Subcutaneous abdominal adipose tissue (tissue), 5 donors: ENCODE measurements at regions not wholly inside any gene's neighbourhood (a gene's known extent, or its start where the extent isn't known, plus 50 kb on each side); places are given as distances from the start of the nearest gene placed in this dataset.
A peak's percentile ranks its signal among the peaks of the same experiment; 100 is the strongest.

ENCODE experiments used
- H3K27ac ChIP-seq: one replicate; pipeline ENCODE4 v1.7.0; 2013; ENCODE audit warnings: low read depth, mild to moderate bottlenecking, inconsistent platforms, low read length, moderate library complexity
- H3K27me3 ChIP-seq, 5 donors: one replicate each; pipeline ENCODE4 v1.7.0; 2013; ENCODE audit warnings: low read length in 5 of 5, inconsistent platforms in 1 of 5; ENCODE audit not compliant: control insufficient read depth in 5 of 5, insufficient read depth in 4 of 5
- H3K36me3 ChIP-seq, 5 donors: one replicate each; pipeline ENCODE4 v1.7.0; 2013; ENCODE audit warnings: low read length in 5 of 5; ENCODE audit not compliant: control insufficient read depth in 5 of 5, insufficient read depth in 5 of 5
- H3K4me1 ChIP-seq, 5 donors: one replicate each; pipeline ENCODE4 v1.7.0; 2013; ENCODE audit warnings: low read length in 5 of 5, mild to moderate bottlenecking in 3 of 5, moderate library complexity in 1 of 5; ENCODE audit not compliant: control insufficient read depth in 5 of 5, insufficient read depth in 5 of 5
- H3K4me3 ChIP-seq, 5 donors: one replicate each; pipeline ENCODE4 v1.7.0; 2013; ENCODE audit warnings: low read length in 5 of 5, low read depth in 1 of 5
- H3K9ac ChIP-seq, 5 donors: one replicate each; pipeline ENCODE4 v1.7.0; 2013; ENCODE audit warnings: low read length in 5 of 5, mild to moderate bottlenecking in 4 of 5, moderate library complexity in 3 of 5
- H3K9me3 ChIP-seq, 5 donors: one replicate each; pipeline ENCODE4 v1.7.0; 2013; ENCODE audit warnings: low read length in 5 of 5; ENCODE audit not compliant: control insufficient read depth in 5 of 5
- donor health status: healthy.
- donor health status: healthy.
- donor health status: healthy.
- donor health status: healthy.
- donor health status: healthy.

DNA sequence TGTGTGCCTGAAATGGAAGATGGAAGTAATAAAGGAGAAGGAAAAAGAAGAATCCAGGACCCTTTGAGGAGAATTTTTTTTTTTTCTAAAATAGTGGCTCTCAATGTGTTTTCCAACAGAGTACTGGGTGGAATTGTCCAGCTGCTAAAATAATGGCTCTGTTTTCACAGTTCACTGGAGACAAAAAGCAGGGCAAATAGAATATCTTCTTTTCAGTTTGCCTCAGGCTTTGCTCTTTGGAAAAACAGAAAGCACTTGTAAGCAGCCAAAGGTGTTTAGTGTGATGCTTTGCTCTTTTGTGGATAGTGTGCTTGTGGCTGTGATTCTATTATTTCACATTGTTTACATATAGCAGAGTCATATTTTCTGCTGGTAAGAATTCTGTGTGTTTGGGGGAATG, 77.4 kb upstream of the MROH9 start:
- Histone ChIP-seq H3K4me3 (no peak overlapping the region), H3K36me3 (no peaks in the 10 kb centered on the region), H3K9ac (no peak overlapping the region), H3K27ac (no peak overlapping the region), H3K4me1 (no peaks in the 10 kb centered on the region), H3K9me3 (no peaks in the 10 kb centered on the region), H3K27me3 (no peaks in the 10 kb centered on the region)

DNA sequence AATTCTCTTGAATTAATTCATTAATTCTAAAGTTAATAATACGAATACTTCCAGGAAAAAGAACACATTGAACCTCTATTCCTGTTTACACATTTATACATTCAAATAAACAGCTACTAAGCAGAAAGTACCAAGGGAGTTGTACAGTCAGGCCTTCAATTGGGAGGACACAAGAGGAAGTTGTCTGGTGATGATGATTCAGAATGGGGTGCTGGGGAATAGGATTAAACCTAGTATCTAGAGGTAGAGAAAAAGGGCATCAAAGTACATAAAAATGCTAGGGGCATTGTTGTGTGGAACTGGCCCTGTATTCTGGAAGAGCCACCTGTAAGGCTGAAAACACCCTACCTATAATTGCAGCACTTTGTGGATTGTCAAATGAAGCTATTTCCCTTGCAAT, 71.7 kb upstream of the MROH9 start:
- no peak overlapping the region for H3K27ac ChIP-seq
- no peaks in the 10 kb centered on the region for H3K27me3 ChIP-seq
- peak overlapping the region in 1 of 5 donors; percentile 35 for H3K9ac ChIP-seq
- H3K4me1 ChIP-seq, result peaks cover 0 to 14% (median 4%) of the 10 kb centered on the region in 5 donors
- no peaks in the 10 kb centered on the region for H3K9me3 ChIP-seq
- H3K4me3 ChIP-seq, result no peak overlapping the region
- H3K36me3 ChIP-seq, result no peaks in the 10 kb centered on the region

DNA sequence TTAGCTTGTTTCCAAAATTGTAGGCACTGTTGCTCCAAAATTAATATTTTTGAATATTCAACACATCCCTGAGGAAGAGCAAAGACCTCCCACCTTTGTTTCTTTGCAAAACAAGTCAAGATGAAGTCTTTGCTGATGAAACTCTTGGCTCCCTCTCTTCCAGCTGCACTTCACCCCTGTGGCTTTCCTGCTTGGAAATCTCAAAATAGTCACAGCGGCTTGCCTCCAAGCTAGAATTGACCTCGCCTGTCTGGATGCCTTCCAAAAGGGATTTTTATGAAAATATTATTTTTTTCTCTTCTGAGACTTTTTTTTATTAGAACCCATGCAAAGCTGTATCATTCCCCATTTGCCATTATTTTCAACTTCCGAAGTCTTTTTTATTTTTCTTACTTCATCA, 71.1 kb upstream of the MROH9 start:
- Histone ChIP-seq H3K27ac (peak overlapping the region; percentile 42), H3K9me3 (no peaks in the 10 kb centered on the region), H3K4me3 (no peak overlapping the region), H3K4me1 (peaks cover 0 to 14% (median 4%) of the 10 kb centered on the region in 5 donors), H3K36me3 (no peaks in the 10 kb centered on the region), H3K9ac (no peak overlapping the region), H3K27me3 (no peaks in the 10 kb centered on the region)

DNA sequence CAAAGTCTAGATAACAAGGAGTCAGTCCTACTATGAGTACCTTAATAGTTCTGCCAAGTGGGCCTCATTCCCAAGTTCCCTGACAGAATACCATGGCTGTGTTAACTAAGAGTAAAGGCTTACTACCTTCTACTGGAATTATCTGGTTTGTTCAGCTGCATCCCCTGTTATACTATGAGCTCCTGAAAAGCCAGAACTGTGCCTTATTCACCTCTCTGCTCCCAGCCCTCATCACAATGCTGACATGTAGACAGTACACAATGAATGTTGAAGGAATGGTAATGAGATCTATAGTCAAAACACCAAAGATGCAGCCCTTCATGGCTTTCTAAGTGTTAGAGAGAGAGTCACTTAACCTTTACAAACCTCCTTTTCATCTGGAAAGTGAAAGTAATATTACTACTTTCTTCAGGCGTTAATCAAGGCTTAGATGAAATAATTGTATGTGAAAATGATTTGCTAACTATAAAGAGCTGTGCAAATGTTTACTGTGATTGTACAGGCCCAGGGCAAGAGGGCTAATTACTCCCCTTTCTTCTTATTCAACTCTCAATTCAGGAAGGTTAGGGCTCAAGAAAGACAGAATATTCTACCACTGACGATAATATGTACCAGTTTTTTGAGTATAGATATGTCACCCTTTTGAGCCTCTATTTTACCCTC, 70.3 kb upstream of the MROH9 start:
- Histone ChIP-seq H3K4me1 (peaks cover 0 to 14% (median 4%) of the 10 kb centered on the region in 5 donors), H3K4me3 (no peak overlapping the region), H3K27ac (peak overlapping the region; percentile 42), H3K9me3 (no peaks in the 10 kb centered on the region), H3K27me3 (no peaks in the 10 kb centered on the region), H3K36me3 (no peaks in the 10 kb centered on the region), H3K9ac (no peak overlapping the region)

DNA sequence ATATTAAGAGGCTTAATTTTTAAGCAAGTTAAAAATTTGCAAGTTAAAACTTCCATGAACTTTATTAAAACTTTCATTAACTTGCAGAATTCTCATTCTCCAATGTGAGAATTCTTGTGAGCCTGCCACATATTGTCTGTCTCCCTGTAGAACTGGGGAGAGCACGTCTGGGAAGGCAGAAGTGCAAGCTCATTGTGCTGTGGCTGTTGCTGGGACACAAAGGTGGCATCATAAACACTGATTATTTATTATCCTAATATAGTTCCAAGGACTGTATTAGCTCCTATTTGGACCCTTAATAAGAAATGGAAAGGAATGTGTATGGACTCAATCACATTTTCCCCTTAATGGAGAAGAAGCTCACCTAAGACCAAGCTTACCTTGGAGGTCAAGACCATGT, 68.7 kb upstream of the MROH9 start:
- Histone ChIP-seq H3K27ac (no peak overlapping the region), H3K9ac (no peak overlapping the region), H3K4me1 (peaks cover 0 to 16% (median 4%) of the 10 kb centered on the region in 5 donors), H3K36me3 (no peaks in the 10 kb centered on the region), H3K9me3 (no peaks in the 10 kb centered on the region), H3K27me3 (no peaks in the 10 kb centered on the region), H3K4me3 (no peak overlapping the region)

DNA sequence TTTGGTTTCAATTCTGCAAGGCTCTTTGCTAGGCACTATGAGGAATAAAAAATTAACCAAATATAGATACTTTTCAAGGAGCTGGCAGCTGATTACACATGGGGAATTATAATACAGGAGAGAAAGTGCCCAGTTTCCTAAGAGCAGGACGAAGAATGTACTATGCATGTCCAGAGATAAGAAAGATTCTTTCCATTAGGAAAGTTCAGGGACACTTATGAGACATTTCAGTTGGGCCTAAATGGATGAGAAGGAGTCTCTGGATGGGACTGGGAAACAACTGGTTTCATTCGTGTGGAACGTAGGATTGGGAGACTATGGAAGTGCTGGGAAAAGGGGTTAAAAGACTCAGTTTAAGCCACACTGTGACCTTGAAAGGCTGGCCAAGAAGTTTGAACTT, 63.5 kb upstream of the MROH9 start:
- no peaks in the 10 kb centered on the region for H3K27me3 ChIP-seq
- H3K9ac ChIP-seq, result no peak overlapping the region
- H3K4me1 ChIP-seq, result peaks cover 0 to 11% (median 0%) of the 10 kb centered on the region in 5 donors
- no peak overlapping the region for H3K27ac ChIP-seq
- H3K9me3 ChIP-seq, result no peaks in the 10 kb centered on the region
- no peaks in the 10 kb centered on the region for H3K36me3 ChIP-seq
- H3K4me3 ChIP-seq, result no peak overlapping the region

DNA sequence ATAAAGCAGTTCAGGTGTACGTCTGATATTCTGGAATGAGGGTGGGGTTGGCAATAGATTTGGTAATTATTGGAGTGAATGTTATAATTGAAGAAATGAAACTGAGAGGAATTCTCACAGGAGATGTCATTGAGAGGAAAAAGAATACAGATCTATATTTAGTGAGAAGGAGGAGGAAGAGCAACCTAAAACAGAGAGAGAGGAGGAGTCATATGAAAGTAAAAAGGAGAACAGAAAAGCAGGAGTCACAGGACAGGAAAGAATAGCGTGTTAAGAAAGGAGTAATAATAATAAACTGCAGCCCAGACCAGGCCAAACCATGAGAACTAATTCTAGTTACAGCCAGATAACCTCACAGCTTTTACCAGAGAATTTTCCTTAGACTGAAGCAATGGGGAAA, 62.7 kb upstream of the MROH9 start:
- Histone ChIP-seq H3K4me3 (no peak overlapping the region), H3K9me3 (no peaks in the 10 kb centered on the region), H3K36me3 (no peaks in the 10 kb centered on the region), H3K4me1 (peaks cover 0 to 11% (median 0%) of the 10 kb centered on the region in 5 donors), H3K27me3 (no peaks in the 10 kb centered on the region), H3K9ac (no peak overlapping the region), H3K27ac (no peak overlapping the region)

DNA sequence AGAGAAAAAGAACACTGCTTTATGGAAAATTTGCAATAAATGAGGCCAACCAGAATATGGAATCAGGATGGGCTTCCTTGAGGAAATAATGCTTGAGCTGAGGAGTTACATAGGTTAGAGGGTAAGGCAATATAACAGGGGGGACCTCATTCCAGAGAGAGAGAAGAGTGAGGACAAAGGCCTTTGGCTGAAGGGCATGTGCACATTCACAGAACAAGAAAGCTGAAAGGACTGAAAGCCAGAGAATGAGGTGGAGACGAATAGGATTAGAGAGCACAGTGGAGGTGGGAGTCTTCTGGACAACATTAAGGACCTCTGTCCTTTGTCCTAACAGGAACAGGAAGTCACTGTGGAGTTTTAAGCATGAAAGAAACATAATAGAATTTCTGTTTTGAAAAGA, 60.7 kb upstream of the MROH9 start:
- Histone ChIP-seq H3K27me3 (no peaks in the 10 kb centered on the region), H3K36me3 (no peaks in the 10 kb centered on the region), H3K4me3 (no peak overlapping the region), H3K9ac (no peak overlapping the region), H3K27ac (no peak overlapping the region), H3K4me1 (peaks cover 0 to 11% (median 0%) of the 10 kb centered on the region in 5 donors), H3K9me3 (no peaks in the 10 kb centered on the region)

DNA sequence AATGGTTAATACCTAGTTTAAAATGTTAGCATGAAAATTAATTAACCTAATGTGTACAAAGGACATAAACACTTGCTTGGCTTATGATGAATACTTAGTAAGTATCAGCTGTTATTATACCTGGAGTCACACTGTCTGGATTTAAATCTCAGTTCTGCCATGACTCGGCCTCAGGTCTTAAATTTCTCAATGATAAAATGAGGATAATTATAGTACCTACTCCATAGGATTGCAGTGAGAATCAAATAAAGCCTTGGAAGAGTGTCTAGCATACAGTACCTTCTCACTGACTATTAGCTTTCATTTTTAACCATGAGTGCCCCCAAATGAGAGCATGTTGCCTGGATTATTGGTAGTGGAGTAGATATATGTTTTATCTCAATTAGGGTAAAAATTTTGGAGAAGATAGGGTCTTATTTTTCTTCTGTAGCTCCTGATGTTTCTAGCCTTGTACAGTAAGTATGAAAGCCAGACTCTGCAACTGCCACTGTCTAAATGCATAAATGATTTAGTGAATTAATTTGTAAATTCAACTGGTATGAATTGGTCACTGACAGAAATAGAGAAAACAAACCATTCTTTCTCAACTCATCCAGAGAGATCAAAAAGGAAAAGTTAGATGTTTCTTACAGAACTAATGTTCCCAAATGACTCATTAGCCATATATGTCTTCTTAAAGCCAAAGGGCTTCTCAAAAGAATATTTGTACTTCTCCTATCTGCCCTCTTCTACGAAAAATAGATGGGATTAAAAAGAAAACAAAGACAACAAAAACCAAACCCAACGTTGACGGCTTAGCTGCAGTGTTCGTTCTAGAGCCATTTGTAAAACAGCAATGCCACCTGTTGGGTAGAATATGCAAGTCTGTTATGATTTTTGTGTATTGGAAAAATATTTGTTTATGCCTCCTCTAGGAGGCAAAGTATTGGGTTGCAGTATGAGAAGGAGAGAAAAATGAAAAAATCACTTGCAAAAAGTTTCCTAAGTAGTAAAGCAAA, 53.8 kb upstream of the MROH9 start:
- Histone ChIP-seq H3K4me3 (peak overlapping the region in 3 of 5 donors; percentile 7 to 33 (median 17)), H3K27me3 (no peaks in the 10 kb centered on the region), H3K27ac (no peak overlapping the region), H3K4me1 (no peaks in the 10 kb centered on the region), H3K9ac (no peak overlapping the region), H3K36me3 (no peaks in the 10 kb centered on the region), H3K9me3 (peaks cover 0 to 4% (median 0%) of the 10 kb centered on the region in 5 donors)
